Stimulated activated CD4-positive, alpha-beta T cell treated with anti-CD3 and anti-CD28 coated beads, Interleukin-12 subunit alpha, Interleukin-12 subunit beta, amount 100 ng/mL, for 4 hours (primary cell): ENCODE measurements at regions not wholly inside any gene's neighbourhood (a gene's known extent, or its start where the extent isn't known, plus 50 kb on each side); places are given as distances from the start of the nearest gene placed in this dataset.

Experiments used
- DNase-seq: peaks from one replicate; pipeline ENCODE4 v3.0.0-alpha.2; 2020

- DNase-seq: no peak
Measured at GRCh38 chr15:85890620-85890980, 95.9 kb upstream of the KLHL25 start.

- no peak for DNase-seq
Measured at GRCh38 chr15:85891470-85891869, 96.7 kb upstream of the KLHL25 start.

- DNase-seq: no peak
Measured at GRCh38 chr15:85892232-85892631, 97.5 kb upstream of the KLHL25 start.

- DNase-seq: no peak
Measured at GRCh38 chr15:85897207-85897894, 102.6 kb upstream of the KLHL25 start.

GRCh38 chr15:85897895-85898717 is 103.4 kb upstream of the KLHL25 start:
- DNase-seq: no peak

GRCh38 chr15:85899927-85900326 is 105.2 kb upstream of the KLHL25 start:
- no peak for DNase-seq

- no peak for DNase-seq
Measured at GRCh38 chr15:85905751-85906450, 111.2 kb upstream of the KLHL25 start.

- no peak for DNase-seq
Measured at GRCh38 chr15:85906640-85907039, 111.9 kb upstream of the KLHL25 start.

- DNase-seq: no peak
Measured at GRCh38 chr15:85910834-85911233, 116.1 kb upstream of the KLHL25 start.

GRCh38 chr15:85913461-85913860 is 118.7 kb upstream of the KLHL25 start:
- no peak for DNase-seq

GRCh38 chr15:85920956-85921355 is 126.2 kb upstream of the KLHL25 start:
- DNase-seq: no peak

- DNase-seq: no peak
Measured at GRCh38 chr15:85924088-85924487, 129.4 kb upstream of the KLHL25 start.

- DNase-seq: no peak
Measured at GRCh38 chr15:85925649-85926237, 131.0 kb upstream of the KLHL25 start.

- no peak for DNase-seq
Measured at GRCh38 chr15:85926834-85927233, 132.1 kb upstream of the KLHL25 start.

- DNase-seq: no peak
Measured at GRCh38 chr15:85927931-85928537, 133.3 kb upstream of the KLHL25 start.

- DNase-seq: no peak
Measured at GRCh38 chr15:85929786-85930185, 135.1 kb upstream of the KLHL25 start.

GRCh38 chr15:85932391-85932790 is 137.7 kb upstream of the KLHL25 start:
- no peak for DNase-seq

GRCh38 chr15:85934691-85935090 is 140.0 kb upstream of the KLHL25 start:
- no peak for DNase-seq

GRCh38 chr15:85935182-85935581 is 140.5 kb upstream of the KLHL25 start:
- DNase-seq: no peak

- DNase-seq: no peak
Measured at GRCh38 chr15:85937661-85938060, 142.0 kb upstream of the AGBL1 start.

GRCh38 chr15:85941186-85941855 is 138.3 kb upstream of the AGBL1 start:
- DNase-seq: no peak

- no peak for DNase-seq
Measured at GRCh38 chr15:85942632-85943031, 137.0 kb upstream of the AGBL1 start.
